Nephron progenitor cell (in vitro differentiated cells): ENCODE measurements at regions not wholly inside any gene's neighbourhood (a gene's known extent, or its start where the extent isn't known, plus 50 kb on each side); places are given as distances from the start of the nearest gene placed in this dataset.
"Not testable (repeated sequence)": the region's sequence is repeated elsewhere in the genome, so short reads cannot be mapped to it uniquely, and the experiment has no call there.

Experiments
- DNase-seq: peaks from one replicate; pipeline ENCODE4 v3.0.0; 2021
- H3K27ac Mint-ChIP-seq: 2 replicates; pipeline ENCODE4 v1.8.0; 2021; ENCODE audit warnings: mild to moderate bottlenecking, moderate library complexity, mixed read lengths
- H3K27me3 Mint-ChIP-seq: 2 replicates; pipeline ENCODE4 v1.8.0; 2021; ENCODE audit warnings: mild to moderate bottlenecking, low read depth, mixed read lengths; ENCODE audit not compliant: poor library complexity
- H3K36me3 Mint-ChIP-seq: 2 replicates; pipeline ENCODE4 v1.8.0; 2021; ENCODE audit warnings: low read depth, mixed read lengths
- H3K4me1 Mint-ChIP-seq: 2 replicates; pipeline ENCODE4 v1.8.0; 2021; ENCODE audit warnings: mixed read lengths
- H3K4me3 Mint-ChIP-seq: 2 replicates; pipeline ENCODE4 v1.8.0; 2021; ENCODE audit warnings: mild to moderate bottlenecking, moderate library complexity, mixed read lengths
- H3K9me3 Mint-ChIP-seq: 2 replicates; pipeline ENCODE4 v1.8.0; 2021; ENCODE audit warnings: mild to moderate bottlenecking, moderate library complexity, mixed read lengths
- TF ChIP-seq, protein P1 (sequence below): fragments of 200-600 bp; sonication (generic); IDR thresholded peaks from 2 replicates; pipeline ENCODE4 v1.5.0; 2021; ENCODE audit warnings: antibody characterized with exemption

DNA sequence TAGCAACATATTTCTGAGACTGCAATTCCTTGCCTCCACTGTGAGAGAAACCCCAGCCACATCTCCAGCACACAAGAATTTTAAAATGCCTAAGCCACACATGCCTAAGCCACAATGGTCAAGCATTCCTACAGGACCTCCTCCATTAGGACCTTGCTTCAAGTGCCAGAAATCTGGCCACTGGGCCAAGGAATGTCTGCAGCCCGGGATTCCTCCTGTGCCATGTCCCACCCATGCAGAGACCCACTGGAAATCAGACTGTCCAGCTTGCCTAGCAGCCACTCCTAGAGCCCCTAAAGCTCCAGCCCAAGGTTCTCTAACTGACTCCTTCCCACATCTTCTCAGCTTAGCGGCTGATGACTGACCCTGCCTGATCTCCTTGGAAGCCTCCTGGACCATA is 117.5 kb downstream of the AHR start:
- no peaks in the 10 kb centered on the region for H3K9me3 Mint-ChIP-seq
- TF ChIP-seq, protein P1, sequence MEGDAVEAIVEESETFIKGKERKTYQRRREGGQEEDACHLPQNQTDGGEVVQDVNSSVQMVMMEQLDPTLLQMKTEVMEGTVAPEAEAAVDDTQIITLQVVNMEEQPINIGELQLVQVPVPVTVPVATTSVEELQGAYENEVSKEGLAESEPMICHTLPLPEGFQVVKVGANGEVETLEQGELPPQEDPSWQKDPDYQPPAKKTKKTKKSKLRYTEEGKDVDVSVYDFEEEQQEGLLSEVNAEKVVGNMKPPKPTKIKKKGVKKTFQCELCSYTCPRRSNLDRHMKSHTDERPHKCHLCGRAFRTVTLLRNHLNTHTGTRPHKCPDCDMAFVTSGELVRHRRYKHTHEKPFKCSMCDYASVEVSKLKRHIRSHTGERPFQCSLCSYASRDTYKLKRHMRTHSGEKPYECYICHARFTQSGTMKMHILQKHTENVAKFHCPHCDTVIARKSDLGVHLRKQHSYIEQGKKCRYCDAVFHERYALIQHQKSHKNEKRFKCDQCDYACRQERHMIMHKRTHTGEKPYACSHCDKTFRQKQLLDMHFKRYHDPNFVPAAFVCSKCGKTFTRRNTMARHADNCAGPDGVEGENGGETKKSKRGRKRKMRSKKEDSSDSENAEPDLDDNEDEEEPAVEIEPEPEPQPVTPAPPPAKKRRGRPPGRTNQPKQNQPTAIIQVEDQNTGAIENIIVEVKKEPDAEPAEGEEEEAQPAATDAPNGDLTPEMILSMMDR = no peak
- H3K36me3 Mint-ChIP-seq = no peaks in the 10 kb centered on the region
- H3K4me1 Mint-ChIP-seq = no peaks in the 10 kb centered on the region
- no peak for DNase-seq
- no peaks in the 10 kb centered on the region for H3K27me3 Mint-ChIP-seq
- no peak overlapping the region for H3K4me3 Mint-ChIP-seq
- no peak overlapping the region for H3K27ac Mint-ChIP-seq

DNA sequence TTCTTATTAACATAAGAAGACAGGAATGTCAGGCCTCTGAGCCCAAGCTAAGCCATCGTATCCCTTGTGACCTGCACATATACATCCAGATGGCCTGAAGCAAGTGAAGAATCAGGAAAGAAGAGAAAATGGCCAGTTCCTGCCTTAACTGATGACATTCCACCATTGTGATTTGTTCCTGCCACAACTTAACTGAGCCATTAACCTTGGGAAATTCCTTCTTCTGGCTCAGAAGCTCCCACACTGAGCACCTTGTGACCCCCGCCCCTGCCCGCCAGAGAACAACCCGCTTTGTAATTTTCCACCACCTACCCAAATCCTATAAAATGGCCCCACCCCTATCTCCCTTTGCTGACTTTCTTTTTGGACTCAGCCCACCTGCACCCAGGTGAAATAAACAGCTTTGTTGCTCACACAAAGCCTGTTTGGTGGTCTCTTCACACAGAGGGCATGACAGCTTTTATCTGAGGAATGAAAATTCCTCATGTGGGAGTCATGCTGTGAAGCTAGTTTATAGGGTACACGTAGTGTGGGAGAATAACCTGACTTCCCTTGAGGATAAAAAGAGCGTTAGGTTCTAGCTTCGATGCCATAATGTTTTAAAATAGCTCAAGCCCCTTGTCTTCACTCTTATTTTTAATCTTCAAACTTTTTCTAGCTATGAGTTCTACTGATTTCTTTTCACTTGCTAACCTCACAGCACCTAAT is 122.0 kb downstream of the AHR start:
- H3K27me3 Mint-ChIP-seq, DNase-seq: not testable (repeated sequence)

DNA sequence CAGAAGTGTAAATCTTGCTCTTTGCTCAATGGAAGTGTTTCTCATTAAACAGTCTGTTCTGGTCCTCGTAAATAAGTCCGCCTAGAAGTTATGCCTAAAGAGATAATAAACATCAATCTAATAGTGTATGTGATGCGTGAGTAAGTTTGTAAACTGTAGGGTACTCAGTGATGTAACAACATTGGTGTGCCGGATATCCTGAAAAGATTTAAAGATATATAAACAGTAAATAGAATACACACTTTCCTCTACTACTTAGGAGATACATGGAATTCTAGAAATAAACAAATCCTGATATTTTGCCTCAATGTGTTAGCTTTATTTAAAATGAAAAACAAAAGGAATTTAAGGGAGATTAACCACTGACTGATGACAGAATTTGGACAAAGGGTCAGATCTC is 123.5 kb downstream of the AHR start:
- TF ChIP-seq, protein P1 = no peak
- no peak for DNase-seq
- Mint-ChIP-seq H3K27me3 (no peaks in the 10 kb centered on the region), H3K4me1 (no peaks in the 10 kb centered on the region), H3K4me3 (no peak overlapping the region), H3K9me3 (peaks cover 8% of the 10 kb centered on the region), H3K36me3 (no peaks in the 10 kb centered on the region), H3K27ac (no peak overlapping the region)

More for the DNA sequence above, 122.0 kb downstream of the AHR start:
- not testable (repeated sequence) for H3K4me1 Mint-ChIP-seq, H3K4me3 Mint-ChIP-seq, H3K9me3 Mint-ChIP-seq, H3K27ac Mint-ChIP-seq, H3K36me3 Mint-ChIP-seq

DNA sequence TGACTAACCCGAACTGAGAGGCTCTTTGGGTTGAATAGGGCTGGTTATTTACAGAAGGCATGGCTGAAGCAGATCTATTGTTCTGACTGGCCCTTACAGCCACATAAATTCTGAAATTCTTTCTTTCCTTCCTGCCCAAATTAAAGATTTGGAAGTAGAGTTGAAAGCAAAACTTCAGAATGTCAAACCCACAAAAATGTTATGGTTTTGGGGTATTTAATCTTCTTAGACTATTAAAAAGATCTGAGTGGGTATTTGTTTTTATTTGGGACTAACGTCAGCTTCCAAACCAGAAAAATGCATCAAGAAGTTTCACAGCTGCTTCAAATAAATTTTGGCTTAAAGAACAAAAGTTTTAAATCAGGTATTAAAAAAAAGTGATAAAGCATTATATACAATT is 124.5 kb downstream of the AHR start:
- Mint-ChIP-seq H3K27me3 (no peaks in the 10 kb centered on the region), H3K9me3 (peaks cover 14% of the 10 kb centered on the region), H3K27ac (no peak overlapping the region), H3K4me1 (no peaks in the 10 kb centered on the region), H3K36me3 (no peaks in the 10 kb centered on the region), H3K4me3 (no peak overlapping the region)
- TF ChIP-seq, protein P1 = no peak
- DNase-seq = no peak

DNA sequence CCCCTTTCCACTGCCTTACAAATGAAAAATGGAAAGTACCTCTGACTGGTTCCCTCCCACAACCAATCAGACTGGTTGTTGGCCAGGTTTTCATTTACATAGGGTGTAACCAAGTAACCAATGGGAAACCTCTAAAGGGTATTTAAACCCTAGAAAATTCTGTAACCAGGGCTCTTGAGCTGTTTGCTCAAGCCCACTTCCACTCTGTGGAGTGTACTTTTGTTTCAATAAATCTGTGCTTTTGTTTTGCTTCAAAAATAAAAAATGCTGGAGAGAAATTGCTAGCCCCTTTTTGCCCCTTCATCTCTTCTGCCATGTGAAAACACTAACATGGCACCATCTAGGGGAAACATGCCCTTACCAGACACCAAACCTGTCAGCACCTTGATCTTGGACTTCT is 129.5 kb downstream of the AHR start:
- no peaks in the 10 kb centered on the region for H3K27me3 Mint-ChIP-seq
- no peaks in the 10 kb centered on the region for H3K36me3 Mint-ChIP-seq
- no peaks in the 10 kb centered on the region for H3K4me1 Mint-ChIP-seq
- no peak overlapping the region for H3K27ac Mint-ChIP-seq
- H3K9me3 Mint-ChIP-seq = peaks cover 33% of the 10 kb centered on the region
- DNase-seq = no peak
- TF ChIP-seq, protein P1 = no peak
- no peak overlapping the region for H3K4me3 Mint-ChIP-seq

DNA sequence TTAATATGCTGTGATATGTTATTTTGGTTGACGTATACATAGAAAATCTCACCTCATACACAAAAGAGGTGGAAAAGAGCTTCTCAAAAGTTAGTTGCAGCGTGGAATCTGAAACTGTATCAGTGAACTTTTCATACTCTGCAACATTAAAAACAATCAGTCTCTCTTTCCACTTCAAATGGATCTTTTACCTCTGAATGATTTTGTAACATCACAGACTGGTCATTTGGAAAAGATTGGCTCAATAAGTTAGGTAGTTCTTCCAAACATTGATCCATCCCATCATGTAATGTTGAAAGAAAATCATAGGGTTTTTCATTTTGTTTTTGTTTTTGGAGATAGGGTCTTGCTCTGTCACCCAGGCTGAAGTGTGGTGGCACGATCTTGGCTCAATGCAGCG is 131.1 kb downstream of the AHR start:
- TF ChIP-seq, protein P1 = no peak
- no peaks in the 10 kb centered on the region for H3K36me3 Mint-ChIP-seq
- H3K9me3 Mint-ChIP-seq = peaks cover 33% of the 10 kb centered on the region
- H3K27me3 Mint-ChIP-seq = no peaks in the 10 kb centered on the region
- no peaks in the 10 kb centered on the region for H3K4me1 Mint-ChIP-seq
- H3K4me3 Mint-ChIP-seq = no peak overlapping the region
- no peak for DNase-seq
- no peak overlapping the region for H3K27ac Mint-ChIP-seq
